RKO (cell line): ENCODE measurements at regions not wholly inside any gene's neighbourhood (a gene's known extent, or its start where the extent isn't known, plus 50 kb on each side); places are given as distances from the start of the nearest gene placed in this dataset.

Experiments used
- DNase-seq: peaks from one replicate; pipeline ENCODE4 v3.0.0-alpha.2; 2016; ENCODE audit warnings: low spot score

DNA sequence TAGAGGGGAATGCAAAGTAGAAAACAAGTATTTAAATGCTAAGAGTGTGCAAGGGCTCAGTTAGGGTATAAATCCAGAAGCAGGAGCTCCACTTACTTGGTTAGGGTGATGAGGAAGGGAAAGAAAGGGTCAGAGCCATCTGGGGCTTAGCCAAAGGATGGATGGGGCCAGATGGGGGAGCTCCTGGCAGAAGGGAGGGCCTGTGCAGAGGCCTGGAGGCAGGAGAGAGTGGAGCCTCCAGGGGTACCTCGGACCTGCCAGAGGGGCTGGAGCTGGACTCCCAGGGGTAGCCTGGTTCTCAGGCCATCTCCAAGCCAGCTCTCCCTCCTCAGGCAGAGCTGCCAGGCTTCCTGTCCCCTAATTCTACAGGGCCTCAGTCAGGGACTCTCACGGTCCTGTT lies 506.3 kb downstream of the SHQ1 start:
- no peak for DNase-seq

DNA sequence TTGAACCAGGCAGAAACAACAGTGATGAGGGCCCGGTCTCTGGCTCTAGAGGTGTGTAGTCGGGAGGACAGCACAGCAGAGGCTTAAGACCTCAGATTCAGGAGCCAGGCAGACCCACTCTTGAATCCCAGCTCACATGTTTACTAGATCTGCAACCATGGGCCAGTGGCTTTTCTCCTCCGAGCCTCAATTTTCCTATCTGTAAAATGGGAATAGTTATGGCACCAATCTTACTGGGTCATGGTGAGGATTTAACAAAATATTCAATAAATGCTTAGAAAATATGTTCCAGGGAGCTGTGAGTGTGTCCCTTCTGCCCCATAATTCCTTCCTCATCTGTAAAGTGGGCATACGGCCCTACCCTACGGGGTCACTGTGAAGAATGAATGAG lies 506.9 kb downstream of the SHQ1 start:
- DNase-seq, result no peak

DNA sequence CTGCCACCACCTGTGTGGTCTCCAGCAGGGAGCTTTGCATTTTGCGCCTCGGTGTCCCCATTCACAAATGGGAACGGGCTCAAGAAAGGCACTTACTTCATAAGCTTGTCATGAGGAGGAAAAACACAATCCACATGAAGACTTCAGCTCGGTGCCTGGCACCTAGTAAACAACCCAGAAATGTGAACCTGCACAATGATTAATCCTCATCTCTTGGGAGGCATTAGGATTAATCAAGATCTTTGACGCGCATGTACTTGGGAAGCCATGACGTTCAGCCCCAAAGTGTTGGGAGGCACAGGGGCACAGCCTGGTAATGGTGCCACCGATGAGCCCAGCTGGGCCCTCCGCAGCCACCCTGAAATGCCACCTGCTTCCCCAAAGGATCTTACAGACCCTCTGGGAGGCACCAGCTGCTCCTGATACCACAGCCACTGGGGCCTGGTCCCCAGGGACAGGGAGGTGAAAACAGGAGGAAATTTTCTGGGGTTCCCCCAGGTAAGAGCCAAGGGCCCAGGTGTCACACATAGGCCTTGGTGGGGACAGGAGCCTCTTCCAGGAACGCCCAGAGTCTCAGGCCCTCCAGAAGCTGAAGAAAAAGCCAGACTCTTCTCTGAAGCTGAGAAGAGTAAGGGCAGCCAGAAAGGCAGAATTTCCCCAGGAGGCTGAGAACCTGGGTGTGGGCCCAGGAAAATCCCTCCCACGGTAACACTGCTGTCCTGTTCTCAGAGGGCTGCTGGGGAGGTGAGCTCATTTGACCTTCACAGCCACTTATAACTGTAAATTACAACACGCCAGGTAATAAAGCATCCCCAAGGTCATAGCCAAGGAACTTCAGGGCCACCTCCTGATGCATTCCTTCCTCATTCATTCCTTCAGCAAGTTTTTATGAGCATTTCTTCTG lies 507.5 kb downstream of the SHQ1 start:
- no peak for DNase-seq

DNA sequence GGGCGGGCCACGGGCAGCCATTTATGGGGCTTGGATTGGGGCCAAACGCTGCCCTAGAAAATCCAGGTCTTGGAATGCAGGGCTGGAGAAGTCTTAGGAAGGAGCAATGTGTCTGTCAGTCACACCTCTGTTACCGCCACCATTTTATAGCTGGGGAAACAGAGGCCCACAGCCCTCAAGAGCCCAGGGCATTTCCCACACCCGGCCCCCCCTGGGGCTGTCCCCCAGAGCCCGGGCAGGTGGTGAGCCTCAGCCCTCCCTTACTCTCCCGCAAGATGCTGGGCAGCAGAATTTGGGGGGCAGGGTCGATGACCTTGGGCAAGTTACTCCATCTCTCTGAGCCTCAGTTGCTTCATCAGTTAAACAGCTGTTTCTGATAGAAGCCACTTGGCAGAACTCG lies 508.2 kb downstream of the SHQ1 start:
- DNase-seq, result no peak

DNA sequence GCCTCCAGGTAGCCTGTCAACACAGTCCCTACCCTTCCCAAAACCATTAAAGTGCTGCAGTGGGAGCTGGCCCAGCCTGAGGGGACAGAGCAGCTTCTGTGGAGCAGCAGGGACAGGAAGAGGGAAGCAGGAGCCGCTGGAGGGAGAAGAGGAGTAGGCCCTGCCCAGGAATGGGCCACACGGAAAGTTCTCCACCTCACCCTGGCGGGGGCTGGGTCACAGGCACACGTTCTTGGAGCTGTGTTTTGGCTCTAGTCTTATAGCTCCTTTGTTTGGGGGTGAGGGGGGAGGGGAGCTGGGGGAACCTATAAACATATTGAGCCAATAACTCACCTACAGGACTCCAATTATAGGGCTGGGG lies 508.6 kb downstream of the SHQ1 start:
- DNase-seq, result no peak

DNA sequence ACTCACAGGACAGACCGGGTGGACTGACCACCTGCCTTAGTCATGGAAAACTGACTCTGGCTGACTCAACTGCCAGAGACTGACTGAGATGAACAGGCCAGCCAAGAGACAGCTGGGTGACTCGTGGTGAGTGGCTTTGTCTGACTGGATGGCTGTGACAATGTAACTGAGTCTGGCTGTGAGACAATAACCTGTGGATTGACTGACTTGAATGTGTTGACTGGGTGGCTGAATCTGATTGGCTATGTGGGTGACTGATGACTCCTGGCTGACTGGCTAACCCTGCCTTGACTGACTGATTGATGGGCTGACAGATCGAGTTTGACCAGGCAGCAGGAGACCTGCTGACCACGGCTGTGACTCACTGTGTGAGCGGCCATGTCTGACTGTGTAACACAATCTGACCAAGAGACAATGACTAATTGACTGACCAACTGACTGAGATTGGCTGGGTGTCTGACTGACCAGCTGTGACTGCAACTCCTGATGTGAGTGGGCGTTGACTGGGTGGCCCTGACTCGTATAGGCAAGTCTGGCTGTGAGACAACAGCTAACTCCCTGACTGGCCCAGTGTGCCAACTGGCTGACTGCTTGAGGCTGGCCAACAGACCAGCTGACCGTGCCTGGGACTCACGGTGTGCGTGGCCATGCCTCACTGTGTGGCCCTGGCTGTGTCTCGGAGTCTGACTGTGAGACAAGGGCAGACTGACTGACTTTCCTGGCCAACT lies 509.1 kb downstream of the SHQ1 start:
- DNase-seq, result peak; percentile 94

DNA sequence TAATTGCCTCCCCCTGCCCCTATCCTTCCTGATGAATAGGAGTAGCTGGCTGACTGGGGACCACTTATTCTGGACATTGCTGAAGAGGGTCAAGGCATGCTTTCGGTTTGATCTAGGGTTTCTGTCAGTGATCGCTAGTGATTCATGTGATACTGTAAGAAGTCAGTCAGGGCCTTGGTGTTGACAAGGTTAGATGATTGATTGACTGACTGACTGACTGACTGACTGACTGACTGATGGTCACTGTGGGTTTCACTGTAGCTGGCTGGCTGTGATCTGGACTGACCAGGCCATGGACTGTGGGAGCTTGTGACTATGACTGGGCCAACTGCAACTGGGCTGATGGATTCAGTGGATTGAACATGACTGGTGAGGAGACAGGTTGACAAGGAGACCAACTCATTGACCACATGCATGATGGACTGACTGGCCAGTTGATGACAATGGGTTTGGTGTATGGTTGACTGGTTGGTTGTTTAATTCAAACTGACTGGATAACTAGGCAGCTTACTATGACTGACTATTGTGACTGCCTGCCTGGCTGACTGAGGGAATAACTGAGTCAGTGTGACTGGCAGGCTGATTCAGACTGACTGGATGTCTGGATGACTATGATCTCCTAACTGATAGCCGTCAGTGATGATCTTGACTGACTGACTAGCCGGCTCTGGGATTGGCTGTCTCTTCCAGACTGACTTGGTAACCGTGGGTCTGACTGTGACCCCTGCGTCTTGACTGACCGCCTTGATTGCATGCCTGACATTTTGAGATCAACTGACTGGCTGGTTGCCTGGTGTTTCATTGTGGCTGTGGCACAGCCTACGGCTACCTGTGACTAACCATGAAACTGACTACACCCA lies 509.9 kb downstream of the SHQ1 start:
- DNase-seq, result peak; percentile 88

DNA sequence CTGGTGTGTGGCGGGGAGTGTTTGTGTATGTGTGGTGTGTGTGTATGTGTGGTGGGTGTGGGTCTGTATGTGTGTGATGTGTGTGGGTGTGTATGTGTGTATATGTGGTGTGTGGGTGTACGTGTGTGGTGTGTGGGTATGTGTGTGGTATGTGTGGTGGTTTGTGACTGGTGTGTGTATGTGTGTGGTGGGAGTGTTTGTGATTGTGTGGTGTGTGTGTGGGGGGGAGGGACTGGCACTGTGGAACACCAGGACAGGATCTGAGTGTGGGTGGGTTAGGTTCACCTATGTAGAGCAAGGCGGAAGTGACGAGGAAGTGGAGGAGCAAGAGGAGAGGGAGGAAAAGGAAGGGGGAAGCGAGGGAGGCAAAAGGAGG lies 510.8 kb downstream of the SHQ1 start:
- DNase-seq, result no peak

DNA sequence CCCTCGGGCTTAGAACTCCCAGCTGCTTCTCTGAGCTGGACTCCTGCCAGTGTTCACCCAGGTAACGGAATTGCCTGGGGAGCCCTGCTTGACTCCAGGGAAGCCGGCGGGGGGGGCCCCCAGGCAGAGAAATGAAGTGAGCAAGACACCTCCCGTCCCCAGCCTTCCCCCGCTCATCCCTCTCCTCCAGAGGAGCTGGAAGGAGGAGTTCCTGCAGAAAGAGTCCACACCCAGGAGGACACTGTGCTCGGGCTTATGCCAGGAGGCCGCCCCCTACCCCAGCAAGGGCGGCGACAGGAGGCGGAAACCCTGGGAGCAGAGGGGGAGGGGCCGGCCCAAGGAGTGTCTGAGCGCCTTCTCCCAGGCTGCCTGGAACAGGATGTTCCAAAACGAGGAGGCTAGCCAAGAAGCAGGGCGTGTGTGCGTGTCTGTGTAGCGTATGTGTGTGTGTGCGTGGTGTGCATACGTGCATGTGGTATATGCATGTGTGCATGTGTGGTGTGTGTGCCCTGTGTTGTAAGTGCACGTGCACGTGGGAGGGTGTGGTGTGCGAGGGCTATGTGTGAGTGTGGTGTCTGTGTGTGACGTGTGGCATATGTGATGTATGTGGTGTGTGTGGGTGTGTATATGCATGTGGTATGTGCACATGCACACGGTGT lies 511.3 kb downstream of the SHQ1 start:
- no peak for DNase-seq

DNA sequence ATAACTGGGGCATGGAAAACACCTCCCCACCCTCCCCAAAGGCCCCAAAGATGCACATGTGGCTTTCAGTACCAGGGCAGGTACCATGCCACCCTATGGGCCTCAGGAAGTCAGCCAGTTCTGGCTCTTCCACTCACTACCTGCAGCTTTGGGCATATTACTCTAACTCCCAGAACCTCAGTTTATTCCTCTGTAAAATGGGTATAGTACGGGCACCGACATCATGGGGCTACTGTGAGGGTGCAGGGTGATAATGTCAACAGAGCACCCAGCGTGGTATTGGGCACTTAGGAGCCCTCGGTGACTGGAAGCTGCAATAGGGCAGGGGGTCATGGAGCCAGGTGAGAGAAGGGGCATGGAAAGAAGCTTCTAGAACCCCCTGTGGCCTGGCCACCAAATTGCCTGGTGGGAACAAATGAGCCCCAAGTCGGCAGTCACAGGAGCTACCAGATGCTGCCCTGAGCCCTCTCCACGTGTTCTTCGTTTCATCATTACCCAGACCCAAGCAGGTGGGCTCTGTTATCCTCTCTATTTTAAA lies 512.1 kb downstream of the SHQ1 start:
- no peak for DNase-seq

DNA sequence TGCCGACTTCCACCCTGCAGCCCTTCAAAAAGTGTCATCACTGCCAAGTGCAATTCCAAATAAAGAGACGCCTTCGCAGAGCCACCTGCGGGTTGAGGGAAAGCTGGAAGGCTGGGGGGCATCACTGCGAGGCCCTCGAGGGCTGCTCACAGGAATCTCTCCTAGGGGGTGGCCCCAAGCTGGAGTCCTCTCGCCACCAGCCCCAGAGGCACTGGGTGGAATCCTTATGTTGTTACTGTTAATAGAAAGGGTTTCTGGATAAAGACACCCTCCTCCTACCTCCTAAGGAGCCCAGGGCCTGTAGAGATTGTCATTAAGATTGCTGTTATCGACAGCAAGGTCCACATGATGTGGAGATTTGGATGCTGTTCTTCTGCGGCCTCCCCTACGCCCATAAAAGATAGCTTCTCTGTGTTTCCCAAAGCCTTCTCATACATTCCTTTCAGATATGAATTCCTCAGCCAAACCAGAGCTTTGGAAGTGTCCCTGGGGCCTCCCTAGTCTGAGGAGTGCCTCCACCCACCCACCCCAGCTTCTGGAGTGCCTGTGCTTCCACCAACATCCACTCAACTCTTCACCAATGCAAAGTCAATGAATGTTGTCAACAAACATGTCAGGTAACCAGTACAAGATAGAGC lies 512.7 kb downstream of the SHQ1 start:
- no peak for DNase-seq

DNA sequence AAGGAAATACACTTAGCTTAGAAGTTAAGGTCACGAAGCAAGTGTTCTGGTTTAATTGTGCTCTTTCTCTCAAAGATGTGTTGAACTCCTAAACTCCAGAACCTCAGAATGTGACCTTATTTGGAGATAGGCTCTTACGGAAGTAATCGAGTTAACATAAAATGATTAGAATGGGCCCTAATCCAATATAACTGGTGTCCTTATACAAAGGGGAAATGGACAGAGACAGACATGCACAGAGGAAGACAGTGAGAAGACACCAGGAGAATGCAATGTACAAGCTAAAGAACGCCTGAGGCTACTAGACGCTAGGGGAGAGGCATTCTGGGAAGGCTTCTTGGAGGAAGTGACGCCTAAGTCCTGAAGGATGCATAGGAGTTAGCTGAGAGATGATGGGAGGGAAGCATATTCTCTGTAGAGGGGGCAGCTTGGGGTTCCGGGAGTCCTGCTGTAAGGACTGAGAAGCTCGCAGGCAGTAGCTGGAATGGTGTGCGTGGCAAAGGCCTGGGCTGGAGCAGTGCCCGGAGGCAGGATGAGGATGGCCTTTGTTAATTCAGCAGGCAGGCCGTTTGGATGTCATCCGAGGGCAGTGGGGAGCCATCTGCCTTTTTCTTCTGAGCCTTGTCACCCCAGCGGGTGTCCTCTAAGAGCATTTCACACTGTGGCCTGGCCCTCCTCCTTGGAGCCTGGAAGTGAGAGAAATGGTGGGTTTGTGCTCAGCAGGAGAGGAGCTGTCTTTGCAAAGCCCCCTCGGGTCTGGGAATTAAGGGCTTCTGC lies 513.4 kb downstream of the SHQ1 start:
- no peak for DNase-seq

DNA sequence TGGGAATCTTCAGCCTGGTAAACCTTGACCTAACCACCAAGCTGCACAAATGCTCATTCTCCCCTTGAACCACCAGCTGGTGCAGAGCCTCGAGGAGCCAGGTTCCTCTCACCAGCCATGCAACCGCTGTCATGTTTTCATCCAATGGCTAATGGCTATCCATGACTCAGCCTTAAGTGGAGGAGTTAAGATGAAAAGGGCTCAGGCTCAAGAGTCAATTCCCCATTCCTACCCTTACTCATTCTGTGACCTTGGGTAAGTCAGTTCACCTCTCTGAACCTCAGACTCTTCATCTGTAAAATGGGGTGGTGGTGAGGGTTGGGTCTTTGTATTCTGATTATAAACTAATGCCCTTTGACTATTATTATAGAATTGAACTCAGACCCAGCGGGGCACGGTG lies 515.6 kb downstream of the SHQ1 start:
- DNase-seq, result no peak

DNA sequence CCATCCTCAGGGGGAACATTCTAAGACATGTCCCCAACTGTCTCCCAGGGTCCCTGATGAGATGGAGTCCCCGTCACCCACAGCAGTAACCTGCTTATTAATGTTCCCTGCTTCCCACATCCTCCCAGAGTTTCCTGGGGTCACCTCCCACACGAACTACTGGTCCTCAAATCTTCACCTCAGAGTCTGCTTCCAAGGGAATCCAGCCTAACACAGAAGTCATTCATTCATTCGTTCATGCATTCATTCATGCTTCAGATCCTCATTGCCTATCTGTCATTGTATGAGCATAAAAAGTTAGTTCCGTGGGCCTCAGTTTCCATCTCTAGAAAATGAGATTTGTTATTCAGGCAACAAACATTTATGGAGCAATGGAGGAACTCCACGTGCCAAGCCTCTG lies 516.2 kb downstream of the SHQ1 start:
- no peak for DNase-seq

DNA sequence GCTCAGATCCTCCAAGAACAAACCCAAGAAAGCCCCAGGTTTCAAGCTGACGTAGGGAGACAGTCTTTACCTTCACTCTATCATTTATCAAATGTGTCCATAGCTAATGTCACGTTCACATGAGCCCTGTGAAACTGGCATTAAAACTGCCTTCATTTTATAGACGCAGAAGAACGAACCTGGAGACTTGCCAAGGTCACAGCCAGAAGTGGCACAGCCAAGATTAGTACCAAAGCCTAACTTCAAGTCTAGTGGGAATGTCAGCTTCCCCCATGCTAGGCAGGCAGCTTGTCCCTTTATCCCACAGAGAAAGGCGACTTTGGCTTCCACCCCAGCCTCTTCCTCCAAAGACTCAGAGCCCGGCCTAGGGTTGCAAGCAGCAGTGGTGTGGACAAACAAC lies 517.2 kb downstream of the SHQ1 start:
- no peak for DNase-seq

DNA sequence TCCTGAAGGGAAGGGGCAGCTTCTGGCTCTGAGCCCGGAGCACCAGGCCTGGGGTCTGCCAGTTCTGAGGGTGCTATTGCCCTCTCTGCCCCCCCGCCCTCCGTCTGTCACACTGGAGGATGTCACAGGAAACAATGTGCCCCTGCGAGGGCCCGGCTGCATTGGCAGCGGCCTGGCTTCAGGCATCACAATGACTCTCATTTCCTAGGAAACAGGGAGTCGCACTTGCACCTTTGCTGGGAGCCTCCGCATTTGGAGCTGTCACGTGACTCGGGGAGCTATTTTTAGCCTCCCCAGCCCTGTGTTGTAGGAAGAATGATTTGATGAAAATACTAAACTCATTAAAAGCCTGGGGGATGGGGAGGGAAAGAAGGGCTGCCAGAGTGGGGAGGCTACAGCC lies 518.9 kb downstream of the SHQ1 start:
- no peak for DNase-seq

DNA sequence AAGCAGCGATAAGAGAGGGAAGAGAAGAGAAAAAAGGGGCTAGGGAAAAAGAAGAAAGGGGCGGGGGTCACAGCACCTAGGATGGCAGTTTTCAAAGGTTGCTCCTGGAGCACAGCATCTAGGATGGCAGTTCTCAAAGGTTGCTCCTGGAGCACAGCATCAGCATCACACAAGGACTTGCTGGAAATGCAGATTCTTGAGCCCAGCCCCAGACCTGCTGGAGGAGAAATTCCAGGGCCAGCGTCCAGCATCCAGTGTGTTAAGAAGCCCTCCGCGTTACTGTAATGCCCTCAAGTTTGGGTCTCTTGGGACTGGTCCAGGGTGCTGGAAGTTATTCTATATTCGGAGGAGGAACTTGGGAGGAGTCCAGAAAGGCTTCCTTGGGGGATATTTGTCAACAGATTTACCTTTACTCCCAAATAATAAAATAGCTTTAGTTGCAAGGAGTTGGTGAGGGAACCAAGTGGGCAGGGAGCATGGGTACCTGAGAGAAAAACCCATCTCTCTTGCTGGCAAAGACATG lies 519.4 kb downstream of the SHQ1 start:
- DNase-seq, result no peak

DNA sequence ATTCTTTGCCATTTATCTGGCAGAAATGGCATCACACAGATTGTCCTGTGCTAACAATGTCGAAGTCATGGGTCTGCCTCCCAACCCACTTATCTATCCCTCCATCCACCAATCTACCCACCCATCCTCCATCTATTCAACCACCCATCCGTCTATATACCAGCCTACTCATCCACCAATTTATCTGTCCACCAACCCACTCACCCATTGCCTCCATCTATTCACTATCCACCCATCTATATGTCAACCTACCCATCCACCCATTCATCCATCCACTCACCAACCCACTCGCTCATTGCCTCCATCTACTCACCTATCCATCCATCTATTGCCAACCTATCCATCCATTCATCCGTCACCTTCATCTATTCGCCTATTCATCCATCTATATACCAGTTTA lies 521.2 kb downstream of the SHQ1 start:
- DNase-seq, result no peak

DNA sequence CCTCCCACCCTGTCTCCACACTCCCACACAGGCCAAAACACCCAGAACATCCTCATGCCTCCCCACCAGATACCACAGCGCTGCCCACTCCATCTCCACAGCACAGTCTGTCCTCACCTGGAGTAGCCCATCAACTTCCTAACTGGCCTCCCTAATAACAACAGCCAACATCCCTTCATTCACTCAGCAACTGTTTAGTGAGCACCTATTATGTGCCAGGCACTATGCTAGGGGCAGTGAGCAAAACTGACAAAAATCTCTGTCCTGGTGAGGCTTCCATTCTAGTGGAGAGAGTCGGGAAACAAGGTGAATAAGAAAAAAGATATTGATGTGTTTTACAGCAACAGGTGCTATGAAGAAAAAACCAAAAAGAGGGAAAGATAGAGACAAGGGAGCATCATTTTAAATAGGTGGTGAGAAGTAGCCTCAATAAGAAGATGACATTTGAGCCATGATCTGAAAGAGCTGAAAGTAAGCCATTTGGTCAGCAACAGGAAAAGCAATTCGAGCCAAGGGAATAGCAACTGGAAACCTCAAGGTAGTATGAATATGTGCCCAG lies 523.9 kb downstream of the SHQ1 start:
- DNase-seq, result no peak

DNA sequence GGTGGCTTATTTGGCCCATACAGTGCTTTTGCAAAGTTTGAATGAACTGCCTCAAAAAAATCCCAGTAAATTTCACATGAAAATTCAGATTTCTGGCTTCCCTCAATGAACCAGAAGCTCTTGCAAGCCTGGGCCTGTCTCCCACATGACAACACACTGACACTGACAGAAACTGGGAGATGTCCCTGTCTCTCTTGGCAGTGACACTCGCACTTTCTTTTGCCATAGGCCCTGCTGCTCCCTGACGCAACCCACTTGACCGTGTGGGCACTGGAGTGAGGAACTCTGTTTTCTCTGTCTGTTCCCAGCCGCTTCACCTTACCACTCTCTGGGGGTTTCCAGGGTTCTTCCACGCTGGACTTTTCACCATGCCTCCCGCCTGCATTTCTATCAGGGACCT lies 524.5 kb downstream of the SHQ1 start:
- no peak for DNase-seq
